ENCODE measurements at regions not wholly inside any gene's neighbourhood (a gene's known extent, or its start where the extent isn't known, plus 50 kb on each side); places are given as distances from the start of the nearest gene placed in this dataset.
"Not testable (repeated sequence)": the region's sequence is repeated elsewhere in the genome, so short reads cannot be mapped to it uniquely, and the experiment has no call there.

- H3K36me3 ChIP-seq (ENCODE audit: control insufficient read depth, insufficient read depth, low read length); in situ Hi-C loops (cut with MboI; ENCODE audit: low sequenced_read_pairs): not testable (repeated sequence)
These were observed 562.1 kb downstream of the ZNF674 start for GRCh38 chrX:45982958-45983727.

More at GRCh38 chrX:45982958-45983727, 562.1 kb downstream of the ZNF674 start:
- H3K18ac ChIP-seq (ENCODE audit: low read depth, low read length); H4K20me1 ChIP-seq (ENCODE audit: insufficient read depth, low read length); H3K27me3 ChIP-seq (ENCODE audit: control insufficient read depth, insufficient read depth, low read length); POLR2A ChIA-PET (ENCODE audit: unreplicated experiment); H3K27ac ChIP-seq (ENCODE audit: insufficient read depth, low read length); H3K23ac ChIP-seq (ENCODE audit: low read depth, low read length); H3K4me3 ChIP-seq (ENCODE audit: insufficient read depth, low read depth, low read length); H2AK9ac ChIP-seq (replicated peaks; ENCODE audit: low read depth, low read length, poor library complexity); H2AFZ ChIP-seq (replicated peaks; ENCODE audit: low read length, poor library complexity); H2BK5ac ChIP-seq (ENCODE audit: low read depth, low read length, poor library complexity, severe bottlenecking); H3K4ac ChIP-seq (ENCODE audit: low read depth, low read length); BruUV-seq (replicated peaks); H3K79me1 ChIP-seq (ENCODE audit: low read depth in 1 of 2, low read length in 2 of 2); DNase-seq; H2BK120ac ChIP-seq (ENCODE audit: low read depth, low read length); H3K9ac ChIP-seq (ENCODE audit: low read depth, low read length); H2BK20ac ChIP-seq (ENCODE audit: low read depth, low read length); H3K14ac ChIP-seq (replicated peaks; ENCODE audit: low read depth, low read length); dilution Hi-C loops (cut with HindIII; ENCODE audit: low sequenced_read_pairs, unreplicated experiment); intact Hi-C loops (cut with micrococcal nuclease); H4K5ac ChIP-seq (ENCODE audit: low read depth, low read length); CTCF ChIA-PET; H3K9me3 ChIP-seq (ENCODE audit: control insufficient read depth, insufficient read depth, low read length); H3K9me1 ChIP-seq (ENCODE audit: insufficient read depth, low read length); H2BK15ac ChIP-seq (ENCODE audit: low read depth, low read length); H3K4me2 ChIP-seq (ENCODE audit: low read depth, low read length); ATAC-seq (ENCODE audit: low read depth); H3K4me1 ChIP-seq (ENCODE audit: control insufficient read depth, insufficient read depth, low read length); H4K91ac ChIP-seq (ENCODE audit: insufficient read depth, low read depth, low read length); H4K8ac ChIP-seq (ENCODE audit: low read depth in 2 of 2, low read length in 2 of 2); H2AK5ac ChIP-seq (ENCODE audit: low read depth, low read length); H3K56ac ChIP-seq (ENCODE audit: extremely low read depth, insufficient read depth, low read length): not testable (repeated sequence)
- WGBS, 2 experiments (ENCODE audit: extremely low coverage in 2 of 2, insufficient read length in 1 of 2): 62% methylated on average over 8 of the region's 14 CpGs; no CpG with 5 or more reads in 1 of the 2 experiments

Data from IMR-90 (cell line).